ENCODE measurements at regions not wholly inside any gene's neighbourhood (a gene's known extent, or its start where the extent isn't known, plus 50 kb on each side); places are given as distances from the start of the nearest gene placed in this dataset.

GRCh38 chr10:24027107-24027506 lies 181.8 kb upstream of the KIAA1217 start:
- no peaks in the 10 kb centered on the region for H3K36me3 ChIP-seq
- no peaks in the 10 kb centered on the region for H3K27me3 ChIP-seq
- H3K27ac ChIP-seq = no peak overlapping the region
- no peak for TF ChIP-seq POLR2AphosphoS5 (IDR thresholded peaks at IDR 0.05)
- TF ChIP-seq CTCF (IDR thresholded peaks at IDR 0.05) = no peak
- no peak for TF ChIP-seq POLR2A (IDR thresholded peaks at IDR 0.05)
- TF ChIP-seq EP300 (IDR thresholded peaks at IDR 0.05) = no peak
- no peak overlapping the region for H3K4me3 ChIP-seq
- no peaks in the 10 kb centered on the region for H3K9me3 ChIP-seq
- no peak for DNase-seq (ENCODE audit: low spot score in 2 of 2)
- H3K4me1 ChIP-seq = no peaks in the 10 kb centered on the region
- WGBS = 89% methylated on average over 1 of the region's 1 CpG

- 59% methylated on average over 5 of the region's 5 CpGs for WGBS
- TF ChIP-seq POLR2A (IDR thresholded peaks at IDR 0.05) (no peak), EP300 (IDR thresholded peaks at IDR 0.05) (no peak), POLR2AphosphoS5 (IDR thresholded peaks at IDR 0.05) (no peak), CTCF (IDR thresholded peaks at IDR 0.05) (no peak)
- no peak for DNase-seq (ENCODE audit: low spot score in 2 of 2)
- Histone ChIP-seq H3K4me1 (no peaks in the 10 kb centered on the region), H3K9me3 (no peaks in the 10 kb centered on the region), H3K36me3 (no peaks in the 10 kb centered on the region), H3K27me3 (no peaks in the 10 kb centered on the region), H3K4me3 (no peak overlapping the region), H3K27ac (no peak overlapping the region)
Observed at GRCh38 chr10:24034571-24034970, 174.4 kb upstream of the KIAA1217 start.

GRCh38 chr10:24035761-24036160 lies 173.2 kb upstream of the KIAA1217 start:
- H3K27ac ChIP-seq = no peak overlapping the region
- H3K27me3 ChIP-seq = no peaks in the 10 kb centered on the region
- 86% methylated on average over 4 of the region's 4 CpGs for WGBS
- H3K36me3 ChIP-seq = no peaks in the 10 kb centered on the region
- DNase-seq (ENCODE audit: low spot score in 2 of 2) = no peak
- no peaks in the 10 kb centered on the region for H3K9me3 ChIP-seq
- TF ChIP-seq CTCF (IDR thresholded peaks at IDR 0.05) = no peak
- TF ChIP-seq POLR2AphosphoS5 (IDR thresholded peaks at IDR 0.05) = no peak
- TF ChIP-seq EP300 (IDR thresholded peaks at IDR 0.05) = no peak
- no peak for TF ChIP-seq POLR2A (IDR thresholded peaks at IDR 0.05)
- no peak overlapping the region for H3K4me3 ChIP-seq
- H3K4me1 ChIP-seq = no peaks in the 10 kb centered on the region

GRCh38 chr10:24039315-24039714 lies 169.6 kb upstream of the KIAA1217 start:
- 80% methylated on average over 5 of the region's 5 CpGs for WGBS
- no peak for DNase-seq (ENCODE audit: low spot score in 2 of 2)
- Histone ChIP-seq H3K9me3 (no peaks in the 10 kb centered on the region), H3K27ac (no peak overlapping the region), H3K4me1 (no peaks in the 10 kb centered on the region), H3K27me3 (no peaks in the 10 kb centered on the region), H3K4me3 (no peak overlapping the region), H3K36me3 (no peaks in the 10 kb centered on the region)
- TF ChIP-seq POLR2AphosphoS5 (IDR thresholded peaks at IDR 0.05) = no peak
- no peak for TF ChIP-seq CTCF (IDR thresholded peaks at IDR 0.05)
- no peak for TF ChIP-seq EP300 (IDR thresholded peaks at IDR 0.05)
- TF ChIP-seq POLR2A (IDR thresholded peaks at IDR 0.05) = no peak

- WGBS = 85% methylated on average over 3 of the region's 3 CpGs
- no peaks in the 10 kb centered on the region for H3K9me3 ChIP-seq
- H3K4me3 ChIP-seq = no peak overlapping the region
- no peaks in the 10 kb centered on the region for H3K4me1 ChIP-seq
- TF ChIP-seq EP300 (IDR thresholded peaks at IDR 0.05) (no peak), CTCF (IDR thresholded peaks at IDR 0.05) (no peak), POLR2AphosphoS5 (IDR thresholded peaks at IDR 0.05) (no peak), POLR2A (IDR thresholded peaks at IDR 0.05) (no peak)
- no peak overlapping the region for H3K27ac ChIP-seq
- no peaks in the 10 kb centered on the region for H3K27me3 ChIP-seq
- H3K36me3 ChIP-seq = no peaks in the 10 kb centered on the region
- no peak for DNase-seq (ENCODE audit: low spot score in 2 of 2)
Observed at GRCh38 chr10:24039897-24040296, 169.0 kb upstream of the KIAA1217 start.
